Loucy (cell line): ENCODE measurements at regions not wholly inside any gene's neighbourhood (a gene's known extent, or its start where the extent isn't known, plus 50 kb on each side); places are given as distances from the start of the nearest gene placed in this dataset.

ENCODE experiments used
- EZH2phosphoT487 ChIP-seq: fragments of 200-600 bp; IDR thresholded peaks from 2 replicates; pipeline ENCODE4 v1.6.1; 2018; ENCODE audit warnings: antibody characterized with exemption, mild to moderate bottlenecking, moderate library complexity, borderline replicate concordance
- TF ChIP-seq, protein P1 (sequence below): fragments of 200-600 bp; sonication (generic); conservative IDR thresholded peaks from 2 replicates; pipeline ENCODE4 v1.5.1; 2014; ENCODE audit warnings: mild to moderate bottlenecking, antibody characterized with exemption, low read length

DNA sequence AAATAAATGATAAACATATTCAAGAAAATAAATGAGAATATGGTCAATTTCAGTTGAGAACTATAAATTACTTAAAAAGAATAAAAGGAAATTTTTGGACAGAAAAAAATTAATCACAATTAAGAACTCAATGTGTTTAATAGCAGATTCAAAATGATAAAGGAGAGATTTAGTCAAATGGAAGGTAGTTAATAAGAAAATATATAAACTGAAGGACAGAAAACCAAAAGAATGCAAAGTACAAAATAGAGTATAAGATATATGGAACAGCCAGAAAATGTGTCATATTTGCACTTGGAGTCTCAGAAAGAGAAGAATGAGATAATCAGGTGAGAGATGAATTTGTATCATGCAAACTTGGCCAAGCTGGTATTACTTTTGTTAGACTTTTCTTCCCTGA, 201.8 kb upstream of the ARID1B start:
- TF ChIP-seq EZH2phosphoT487: no peak
- TF ChIP-seq, protein P1, sequence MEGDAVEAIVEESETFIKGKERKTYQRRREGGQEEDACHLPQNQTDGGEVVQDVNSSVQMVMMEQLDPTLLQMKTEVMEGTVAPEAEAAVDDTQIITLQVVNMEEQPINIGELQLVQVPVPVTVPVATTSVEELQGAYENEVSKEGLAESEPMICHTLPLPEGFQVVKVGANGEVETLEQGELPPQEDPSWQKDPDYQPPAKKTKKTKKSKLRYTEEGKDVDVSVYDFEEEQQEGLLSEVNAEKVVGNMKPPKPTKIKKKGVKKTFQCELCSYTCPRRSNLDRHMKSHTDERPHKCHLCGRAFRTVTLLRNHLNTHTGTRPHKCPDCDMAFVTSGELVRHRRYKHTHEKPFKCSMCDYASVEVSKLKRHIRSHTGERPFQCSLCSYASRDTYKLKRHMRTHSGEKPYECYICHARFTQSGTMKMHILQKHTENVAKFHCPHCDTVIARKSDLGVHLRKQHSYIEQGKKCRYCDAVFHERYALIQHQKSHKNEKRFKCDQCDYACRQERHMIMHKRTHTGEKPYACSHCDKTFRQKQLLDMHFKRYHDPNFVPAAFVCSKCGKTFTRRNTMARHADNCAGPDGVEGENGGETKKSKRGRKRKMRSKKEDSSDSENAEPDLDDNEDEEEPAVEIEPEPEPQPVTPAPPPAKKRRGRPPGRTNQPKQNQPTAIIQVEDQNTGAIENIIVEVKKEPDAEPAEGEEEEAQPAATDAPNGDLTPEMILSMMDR: no peak
